ENCODE measurements at regions not wholly inside any gene's neighbourhood (a gene's known extent, or its start where the extent isn't known, plus 50 kb on each side); places are given as distances from the start of the nearest gene placed in this dataset.
"Not testable (repeated sequence)": the region's sequence is repeated elsewhere in the genome, so short reads cannot be mapped to it uniquely, and the experiment has no call there.

DNA sequence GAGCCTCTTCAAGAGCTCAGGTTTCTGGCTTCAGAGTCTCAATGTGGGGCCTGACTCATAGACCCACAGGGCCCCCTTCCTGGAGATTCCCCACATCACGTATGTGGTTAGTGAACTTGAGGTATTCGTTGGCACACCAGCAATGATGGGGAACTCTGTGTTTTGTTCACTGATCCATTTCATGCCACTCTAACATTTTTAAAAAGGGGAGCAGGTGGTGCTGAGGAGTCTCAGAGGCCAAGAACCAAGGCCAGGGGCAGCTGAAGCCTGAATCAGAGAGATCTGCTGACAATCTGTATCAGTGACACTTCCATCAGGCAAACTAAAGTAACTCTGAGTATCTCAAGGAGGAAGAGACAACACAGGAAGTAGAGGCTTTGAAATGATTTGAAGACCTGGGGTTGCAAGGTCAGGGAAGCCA lies 323.4 kb downstream of the VRK1 start:
- FAIRE-seq = no peak

DNA sequence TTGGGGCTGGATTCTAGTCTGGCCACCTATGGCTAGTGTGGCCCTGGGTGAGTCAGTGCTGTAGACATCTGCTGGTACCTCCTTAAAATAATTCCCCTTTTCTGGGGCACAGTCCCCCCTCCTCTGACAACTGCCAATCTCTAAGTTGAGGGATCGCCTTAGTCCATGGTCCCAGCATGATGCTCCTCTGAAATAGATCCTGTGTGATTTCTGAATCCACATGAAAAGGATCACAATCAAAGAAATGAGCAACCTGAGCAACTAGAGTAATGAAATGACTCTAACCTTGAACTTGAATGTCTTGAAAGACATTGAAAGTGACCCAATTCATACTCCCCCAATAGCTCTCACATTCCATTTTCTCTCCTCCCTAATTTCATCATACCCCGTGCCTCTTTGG lies 332.5 kb downstream of the VRK1 start:
- TF ChIP-seq, protein P1, sequence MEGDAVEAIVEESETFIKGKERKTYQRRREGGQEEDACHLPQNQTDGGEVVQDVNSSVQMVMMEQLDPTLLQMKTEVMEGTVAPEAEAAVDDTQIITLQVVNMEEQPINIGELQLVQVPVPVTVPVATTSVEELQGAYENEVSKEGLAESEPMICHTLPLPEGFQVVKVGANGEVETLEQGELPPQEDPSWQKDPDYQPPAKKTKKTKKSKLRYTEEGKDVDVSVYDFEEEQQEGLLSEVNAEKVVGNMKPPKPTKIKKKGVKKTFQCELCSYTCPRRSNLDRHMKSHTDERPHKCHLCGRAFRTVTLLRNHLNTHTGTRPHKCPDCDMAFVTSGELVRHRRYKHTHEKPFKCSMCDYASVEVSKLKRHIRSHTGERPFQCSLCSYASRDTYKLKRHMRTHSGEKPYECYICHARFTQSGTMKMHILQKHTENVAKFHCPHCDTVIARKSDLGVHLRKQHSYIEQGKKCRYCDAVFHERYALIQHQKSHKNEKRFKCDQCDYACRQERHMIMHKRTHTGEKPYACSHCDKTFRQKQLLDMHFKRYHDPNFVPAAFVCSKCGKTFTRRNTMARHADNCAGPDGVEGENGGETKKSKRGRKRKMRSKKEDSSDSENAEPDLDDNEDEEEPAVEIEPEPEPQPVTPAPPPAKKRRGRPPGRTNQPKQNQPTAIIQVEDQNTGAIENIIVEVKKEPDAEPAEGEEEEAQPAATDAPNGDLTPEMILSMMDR (IDR thresholded peaks at IDR 0.05; ENCODE audit: borderline replicate concordance, extremely low read depth, insufficient read depth) = no peak
- no peaks in the 10 kb centered on the region for H3K9me3 ChIP-seq (ENCODE audit: control insufficient read depth in 2 of 3, insufficient read depth in 1 of 3, low read length in 3 of 3)
- H3K36me3 ChIP-seq (ENCODE audit: control insufficient read depth in 2 of 3, insufficient read depth in 3 of 3, low read length in 3 of 3) = no peaks in the 10 kb centered on the region
- H3K4me1 ChIP-seq (ENCODE audit: control insufficient read depth in 2 of 3, insufficient read depth in 2 of 3, low read depth in 1 of 3, low read length in 3 of 3) = no peaks in the 10 kb centered on the region
- no peak overlapping the region for H3K4me3 ChIP-seq (ENCODE audit: low read length in 3 of 3)
- FAIRE-seq = no peak
- no peak for DNase-seq
- intact Hi-C loops (cut with DNase I) = no loop called here
- H3K27ac ChIP-seq (ENCODE audit: low read depth in 2 of 2, low read length in 2 of 2) = no peak overlapping the region
- no peaks in the 10 kb centered on the region for H3K27me3 ChIP-seq (ENCODE audit: control insufficient read depth, insufficient read depth, low read length)
- H3K9ac ChIP-seq (ENCODE audit: low read length in 3 of 3) = no peak overlapping the region

More for the DNA sequence above, 323.4 kb downstream of the VRK1 start:
- DNase-seq = no peak
- Histone ChIP-seq H3K4me1 (ENCODE audit: control insufficient read depth in 2 of 3, insufficient read depth in 2 of 3, low read depth in 1 of 3, low read length in 3 of 3) (no peaks in the 10 kb centered on the region), H3K27me3 (ENCODE audit: control insufficient read depth, insufficient read depth, low read length) (no peaks in the 10 kb centered on the region), H3K4me3 (ENCODE audit: low read length in 3 of 3) (no peak overlapping the region), H3K36me3 (ENCODE audit: control insufficient read depth in 2 of 3, insufficient read depth in 3 of 3, low read length in 3 of 3) (no peaks in the 10 kb centered on the region), H3K27ac (ENCODE audit: low read depth in 2 of 2, low read length in 2 of 2) (no peak overlapping the region), H3K9me3 (ENCODE audit: control insufficient read depth in 2 of 3, insufficient read depth in 1 of 3, low read length in 3 of 3) (no peaks in the 10 kb centered on the region), H3K9ac (ENCODE audit: low read length in 3 of 3) (no peak overlapping the region)
- intact Hi-C loops (cut with DNase I) = no loop called here
- TF ChIP-seq, protein P1 (IDR thresholded peaks at IDR 0.05; ENCODE audit: borderline replicate concordance, extremely low read depth, insufficient read depth) = no peak

DNA sequence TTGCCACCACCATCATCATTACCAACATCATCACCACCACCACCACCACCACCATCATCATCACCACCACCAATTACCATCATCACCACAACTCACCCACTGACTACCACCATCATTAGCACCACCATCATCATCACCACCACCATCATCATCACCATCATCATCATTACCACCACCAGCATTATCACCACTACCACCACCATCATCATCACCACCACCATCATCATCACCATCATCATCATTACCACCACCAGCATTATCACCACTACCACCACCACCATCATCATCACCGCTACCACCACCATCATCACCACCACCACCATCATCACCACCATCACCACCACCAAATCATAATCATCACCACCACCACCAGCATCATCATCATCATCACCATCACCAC lies 338.7 kb downstream of the VRK1 start:
- intact Hi-C loops (cut with DNase I); DNase-seq; H3K27ac ChIP-seq (ENCODE audit: low read depth in 2 of 2, low read length in 2 of 2); H3K4me1 ChIP-seq (ENCODE audit: control insufficient read depth in 2 of 3, insufficient read depth in 2 of 3, low read depth in 1 of 3, low read length in 3 of 3); H3K9ac ChIP-seq (ENCODE audit: low read length in 3 of 3); H3K9me3 ChIP-seq (ENCODE audit: control insufficient read depth in 2 of 3, insufficient read depth in 1 of 3, low read length in 3 of 3); FAIRE-seq; H3K27me3 ChIP-seq (ENCODE audit: control insufficient read depth, insufficient read depth, low read length); H3K4me3 ChIP-seq (ENCODE audit: low read length in 3 of 3); H3K36me3 ChIP-seq (ENCODE audit: control insufficient read depth in 2 of 3, insufficient read depth in 3 of 3, low read length in 3 of 3): not testable (repeated sequence)

DNA sequence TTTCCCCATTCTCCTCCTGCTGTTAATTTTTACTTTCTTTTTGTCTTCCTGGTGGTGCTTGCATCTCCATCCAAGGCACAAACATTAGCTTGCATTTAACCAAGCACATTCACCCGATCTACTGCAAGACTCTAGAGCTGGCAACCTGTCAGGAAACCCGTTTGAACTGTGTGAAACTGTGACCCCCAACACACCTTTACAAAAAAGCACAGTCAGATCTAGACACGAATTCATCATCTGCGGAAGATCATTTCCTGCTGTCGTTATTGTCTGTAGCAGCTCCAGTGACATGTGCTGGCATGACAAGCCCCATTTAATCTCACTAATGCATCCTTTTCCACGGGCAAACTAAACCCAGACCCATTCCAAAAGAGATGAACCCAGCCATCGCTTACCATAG lies 340.5 kb downstream of the VRK1 start:
- FAIRE-seq (no peak), DNase-seq (no peak)
- no peaks in the 10 kb centered on the region for H3K36me3 ChIP-seq (ENCODE audit: control insufficient read depth in 2 of 3, insufficient read depth in 3 of 3, low read length in 3 of 3)
- H3K27ac ChIP-seq (ENCODE audit: low read depth in 2 of 2, low read length in 2 of 2) = no peak overlapping the region
- H3K9me3 ChIP-seq (ENCODE audit: control insufficient read depth in 2 of 3, insufficient read depth in 1 of 3, low read length in 3 of 3) = no peaks in the 10 kb centered on the region
- TF ChIP-seq, protein P1 (IDR thresholded peaks at IDR 0.05; ENCODE audit: borderline replicate concordance, extremely low read depth, insufficient read depth) = no peak
- H3K4me3 ChIP-seq (ENCODE audit: low read length in 3 of 3) = no peak overlapping the region
- H3K4me1 ChIP-seq (ENCODE audit: control insufficient read depth in 2 of 3, insufficient read depth in 2 of 3, low read depth in 1 of 3, low read length in 3 of 3) = no peaks in the 10 kb centered on the region
- no peak overlapping the region for H3K9ac ChIP-seq (ENCODE audit: low read length in 3 of 3)
- H3K27me3 ChIP-seq (ENCODE audit: control insufficient read depth, insufficient read depth, low read length) = no peaks in the 10 kb centered on the region
- intact Hi-C loops (cut with DNase I) = no loop called here

All from kidney (tissue), 13 donors.